WI38 (cell line): ENCODE measurements at regions not wholly inside any gene's neighbourhood (a gene's known extent, or its start where the extent isn't known, plus 50 kb on each side); places are given as distances from the start of the nearest gene placed in this dataset.

Experiments
- H3K4me3 ChIP-seq: 2 replicates; pipeline ENCODE4 v1.5.1; 2011; ENCODE audit warnings: low read depth, mild to moderate bottlenecking, control low read depth, low read length
- TF ChIP-seq, protein P1 (sequence below): IDR thresholded peaks from 2 replicates; pipeline ENCODE4 v1.5.1; 2012; ENCODE audit warnings: low read depth, mild to moderate bottlenecking, control low read depth, low read length

- H3K4me3 ChIP-seq: no peak overlapping the region
- TF ChIP-seq, protein P1, sequence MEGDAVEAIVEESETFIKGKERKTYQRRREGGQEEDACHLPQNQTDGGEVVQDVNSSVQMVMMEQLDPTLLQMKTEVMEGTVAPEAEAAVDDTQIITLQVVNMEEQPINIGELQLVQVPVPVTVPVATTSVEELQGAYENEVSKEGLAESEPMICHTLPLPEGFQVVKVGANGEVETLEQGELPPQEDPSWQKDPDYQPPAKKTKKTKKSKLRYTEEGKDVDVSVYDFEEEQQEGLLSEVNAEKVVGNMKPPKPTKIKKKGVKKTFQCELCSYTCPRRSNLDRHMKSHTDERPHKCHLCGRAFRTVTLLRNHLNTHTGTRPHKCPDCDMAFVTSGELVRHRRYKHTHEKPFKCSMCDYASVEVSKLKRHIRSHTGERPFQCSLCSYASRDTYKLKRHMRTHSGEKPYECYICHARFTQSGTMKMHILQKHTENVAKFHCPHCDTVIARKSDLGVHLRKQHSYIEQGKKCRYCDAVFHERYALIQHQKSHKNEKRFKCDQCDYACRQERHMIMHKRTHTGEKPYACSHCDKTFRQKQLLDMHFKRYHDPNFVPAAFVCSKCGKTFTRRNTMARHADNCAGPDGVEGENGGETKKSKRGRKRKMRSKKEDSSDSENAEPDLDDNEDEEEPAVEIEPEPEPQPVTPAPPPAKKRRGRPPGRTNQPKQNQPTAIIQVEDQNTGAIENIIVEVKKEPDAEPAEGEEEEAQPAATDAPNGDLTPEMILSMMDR: no peak
Measured at GRCh38 chr9:116062206-116062550, 91.4 kb upstream of the PAPPA start.

- TF ChIP-seq, protein P1: no peak
- H3K4me3 ChIP-seq: no peak overlapping the region
Measured at GRCh38 chr9:116064970-116065369, 88.6 kb upstream of the PAPPA start.

GRCh38 chr9:116066221-116066620 is 87.4 kb upstream of the PAPPA start:
- no peak overlapping the region for H3K4me3 ChIP-seq
- TF ChIP-seq, protein P1: no peak

DNA sequence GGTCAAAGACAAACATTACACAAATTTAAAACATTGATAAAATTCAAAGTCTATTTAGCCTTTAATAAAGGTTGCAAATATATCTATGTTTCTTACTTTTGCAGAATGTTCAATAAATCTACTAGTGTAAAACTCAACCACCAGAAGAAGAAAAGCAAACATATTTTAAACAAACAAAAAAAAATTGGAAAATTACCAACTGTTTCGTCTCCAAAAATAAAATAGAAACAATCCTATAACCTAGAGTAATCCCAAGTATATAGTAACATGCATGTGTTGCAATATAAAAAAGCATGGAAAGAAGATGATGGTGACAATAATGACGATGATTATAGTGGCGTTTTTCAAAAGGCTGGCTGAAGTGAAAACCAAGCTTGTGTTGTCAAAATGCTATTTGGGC is 86.0 kb upstream of the PAPPA start:
- H3K4me3 ChIP-seq: no peak overlapping the region
- TF ChIP-seq, protein P1: no peak

DNA sequence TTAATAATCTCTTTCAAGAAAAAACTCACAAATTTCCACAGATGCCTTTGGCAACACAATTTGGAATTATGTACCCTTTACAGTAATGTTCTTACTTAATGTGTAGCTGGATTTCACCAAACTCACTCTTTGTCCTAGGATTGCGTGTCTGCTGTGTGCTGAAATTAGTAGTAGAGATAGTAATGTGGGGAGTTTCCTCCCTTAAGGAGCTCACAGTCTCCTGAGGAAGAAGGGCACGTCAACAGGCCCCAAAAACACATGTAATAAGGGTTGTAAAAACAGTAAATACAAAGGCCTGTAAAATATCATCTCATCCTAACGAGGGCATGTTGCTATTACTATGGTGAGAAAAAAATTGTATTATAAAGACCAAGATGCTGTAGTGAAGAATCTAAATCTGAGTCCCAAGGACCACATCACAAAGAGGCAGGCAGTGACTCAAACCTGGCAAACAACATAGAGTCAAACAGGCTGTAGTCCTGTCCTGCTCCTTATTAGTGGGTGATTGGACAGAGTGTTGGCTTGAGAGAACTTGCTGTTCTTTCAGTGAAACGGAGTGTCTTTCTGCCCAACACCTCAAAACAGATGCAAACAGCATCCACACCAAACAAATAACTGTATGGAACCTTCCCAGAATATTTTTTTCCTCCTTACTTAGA is 83.2 kb upstream of the PAPPA start:
- no peak overlapping the region for H3K4me3 ChIP-seq
- TF ChIP-seq, protein P1: no peak

- H3K4me3 ChIP-seq: no peak overlapping the region
- TF ChIP-seq, protein P1: no peak
Measured at GRCh38 chr9:116072046-116072445, 81.5 kb upstream of the PAPPA start.

DNA sequence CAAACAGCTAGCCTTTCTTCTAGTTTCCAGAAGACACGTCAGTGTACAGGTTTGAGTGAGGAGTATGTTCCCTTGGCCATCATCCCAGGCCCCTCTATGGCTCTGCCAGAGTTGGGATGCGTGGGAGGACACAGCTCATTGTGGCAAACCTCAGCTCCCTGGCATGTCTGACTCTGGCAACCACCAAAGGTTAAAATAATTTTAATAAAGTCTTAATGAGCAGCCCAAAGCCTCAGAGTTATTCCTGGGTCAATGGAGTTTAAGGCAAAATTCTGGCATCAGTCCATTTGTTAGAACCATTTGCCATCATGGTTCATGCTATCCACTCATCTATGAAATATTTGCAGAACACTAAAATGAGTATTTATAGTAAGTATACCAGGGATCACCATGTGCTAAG is 79.8 kb upstream of the PAPPA start:
- TF ChIP-seq, protein P1: no peak
- H3K4me3 ChIP-seq: no peak overlapping the region
